Cardiac muscle cell (in vitro differentiated cells and primary cell): ENCODE measurements at regions not wholly inside any gene's neighbourhood (a gene's known extent, or its start where the extent isn't known, plus 50 kb on each side); places are given as distances from the start of the nearest gene placed in this dataset.
A peak's percentile ranks its signal among the peaks of the same experiment; 100 is the strongest.
"Not testable (repeated sequence)": the region's sequence is repeated elsewhere in the genome, so short reads cannot be mapped to it uniquely, and the experiment has no call there.

Experiments used
- DNase-seq, 2 donors: peaks; one replicate each; pipeline versions ENCODE4 v3.0.0 to v3.0.0-alpha.2; 2010 to 2017; ENCODE audit warnings: low read depth in 1 of 2, low spot score in 1 of 2
- H3K27ac ChIP-seq: fragments of 200-600 bp; sonication (generic); 2 replicates; pipeline ENCODE4 v1.5.1; 2016
- H3K27me3 ChIP-seq: fragments of 200-600 bp; sonication (generic); 2 replicates; pipeline ENCODE4 v1.6.0; 2016; ENCODE audit warnings: control low read depth
- H3K36me3 ChIP-seq: fragments of 200-600 bp; sonication (generic); 2 replicates; pipeline ENCODE4 v1.5.1; 2016; ENCODE audit warnings: control low read depth
- H3K4me1 ChIP-seq: fragments of 200-600 bp; sonication (generic); 2 replicates; pipeline ENCODE4 v1.8.1; 2017; ENCODE audit warnings: low read depth, mild to moderate bottlenecking, mixed run types
- H3K4me3 ChIP-seq: fragments of 200-600 bp; sonication (generic); 2 replicates; pipeline ENCODE4 v1.5.1; 2016; ENCODE audit warnings: mild to moderate bottlenecking
- H3K9me3 ChIP-seq: fragments of 200-600 bp; sonication (generic); 2 replicates; pipeline ENCODE4 v1.5.1; 2017; ENCODE audit warnings: low read depth, mild to moderate bottlenecking, control low read depth
- TF ChIP-seq, protein P1 (sequence below): IDR thresholded peaks from 2 replicates; pipeline ENCODE4 v1.5.1; 2012; ENCODE audit warnings: low read depth, mild to moderate bottlenecking, low read length

DNA sequence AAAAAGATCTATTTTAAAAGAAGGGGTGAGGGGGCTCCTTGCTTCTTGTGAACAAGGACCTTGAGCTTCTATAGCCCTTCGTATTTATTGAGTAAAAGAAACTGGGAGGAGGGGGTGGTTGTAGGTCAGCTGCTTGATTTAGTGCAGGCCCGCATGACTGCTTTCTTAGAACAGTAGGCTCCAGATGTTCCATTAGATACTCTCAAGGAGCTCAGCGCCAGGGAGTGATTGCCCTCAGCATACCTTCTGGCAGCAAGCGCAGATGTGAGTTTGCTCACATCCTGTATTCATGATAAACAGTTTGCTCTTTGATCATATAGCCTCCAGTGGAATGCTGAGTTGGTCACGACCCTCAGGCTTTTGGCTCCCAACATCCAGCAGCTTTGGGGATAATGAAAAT, 108.9 kb upstream of the XPO1 start:
- H3K36me3 ChIP-seq: no peaks in the 10 kb centered on the region
- no peak overlapping the region for H3K4me3 ChIP-seq
- H3K27ac ChIP-seq: no peak overlapping the region
- no peaks in the 10 kb centered on the region for H3K4me1 ChIP-seq
- no peaks in the 10 kb centered on the region for H3K9me3 ChIP-seq
- no peak for DNase-seq
- TF ChIP-seq, protein P1, sequence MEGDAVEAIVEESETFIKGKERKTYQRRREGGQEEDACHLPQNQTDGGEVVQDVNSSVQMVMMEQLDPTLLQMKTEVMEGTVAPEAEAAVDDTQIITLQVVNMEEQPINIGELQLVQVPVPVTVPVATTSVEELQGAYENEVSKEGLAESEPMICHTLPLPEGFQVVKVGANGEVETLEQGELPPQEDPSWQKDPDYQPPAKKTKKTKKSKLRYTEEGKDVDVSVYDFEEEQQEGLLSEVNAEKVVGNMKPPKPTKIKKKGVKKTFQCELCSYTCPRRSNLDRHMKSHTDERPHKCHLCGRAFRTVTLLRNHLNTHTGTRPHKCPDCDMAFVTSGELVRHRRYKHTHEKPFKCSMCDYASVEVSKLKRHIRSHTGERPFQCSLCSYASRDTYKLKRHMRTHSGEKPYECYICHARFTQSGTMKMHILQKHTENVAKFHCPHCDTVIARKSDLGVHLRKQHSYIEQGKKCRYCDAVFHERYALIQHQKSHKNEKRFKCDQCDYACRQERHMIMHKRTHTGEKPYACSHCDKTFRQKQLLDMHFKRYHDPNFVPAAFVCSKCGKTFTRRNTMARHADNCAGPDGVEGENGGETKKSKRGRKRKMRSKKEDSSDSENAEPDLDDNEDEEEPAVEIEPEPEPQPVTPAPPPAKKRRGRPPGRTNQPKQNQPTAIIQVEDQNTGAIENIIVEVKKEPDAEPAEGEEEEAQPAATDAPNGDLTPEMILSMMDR: no peak
- H3K27me3 ChIP-seq: no peaks in the 10 kb centered on the region

GRCh38 chr2:61645911-61646310, 107.8 kb upstream of the XPO1 start:
- no peaks in the 10 kb centered on the region for H3K4me1 ChIP-seq
- TF ChIP-seq, protein P1: no peak
- H3K4me3 ChIP-seq: no peak overlapping the region
- peak in 1 of 2 donors; percentile 50 for DNase-seq
- H3K36me3 ChIP-seq: no peaks in the 10 kb centered on the region
- H3K27ac ChIP-seq: no peak overlapping the region
- H3K27me3 ChIP-seq: no peaks in the 10 kb centered on the region
- no peaks in the 10 kb centered on the region for H3K9me3 ChIP-seq

GRCh38 chr2:61643153-61643552, 105.0 kb upstream of the XPO1 start:
- not testable (repeated sequence) for H3K9me3 ChIP-seq, H3K27ac ChIP-seq, DNase-seq, H3K4me1 ChIP-seq, H3K27me3 ChIP-seq, H3K36me3 ChIP-seq, H3K4me3 ChIP-seq

GRCh38 chr2:61640406-61640805, 102.2 kb upstream of the XPO1 start:
- DNase-seq: no peak
- Histone ChIP-seq H3K4me3 (no peak overlapping the region), H3K4me1 (no peaks in the 10 kb centered on the region), H3K9me3 (no peaks in the 10 kb centered on the region), H3K36me3 (no peaks in the 10 kb centered on the region), H3K27me3 (no peaks in the 10 kb centered on the region), H3K27ac (no peak overlapping the region)
- TF ChIP-seq, protein P1: no peak

- no peak for DNase-seq
- no peak overlapping the region for H3K27ac ChIP-seq
- no peaks in the 10 kb centered on the region for H3K9me3 ChIP-seq
Measured at GRCh38 chr2:61639721-61640120, 101.6 kb upstream of the XPO1 start.

DNA sequence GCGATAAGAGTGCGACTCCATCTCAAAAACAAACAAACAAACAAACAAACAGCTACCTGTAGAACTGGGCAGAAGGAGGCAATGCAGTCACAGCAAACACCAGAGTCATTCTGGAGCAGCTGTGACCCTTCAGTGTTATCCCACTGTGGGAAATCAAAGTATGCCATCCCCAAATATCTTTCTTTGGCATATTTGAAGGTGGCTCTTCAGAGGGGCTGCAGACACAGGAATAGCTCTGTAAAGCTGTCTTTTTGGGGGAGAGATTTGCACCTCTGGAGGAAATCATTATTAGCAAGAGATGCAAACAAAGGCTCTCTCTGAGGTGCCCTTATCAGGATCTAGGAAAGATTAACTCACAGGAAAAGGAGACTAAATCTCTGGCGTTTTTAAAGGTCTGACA, 98.5 kb upstream of the XPO1 start:
- Histone ChIP-seq H3K27ac (no peak overlapping the region), H3K9me3 (no peaks in the 10 kb centered on the region), H3K4me3 (no peak overlapping the region), H3K27me3 (no peaks in the 10 kb centered on the region), H3K36me3 (no peaks in the 10 kb centered on the region), H3K4me1 (no peaks in the 10 kb centered on the region)
- TF ChIP-seq, protein P1: no peak
- no peak for DNase-seq

More at GRCh38 chr2:61639721-61640120, 101.6 kb upstream of the XPO1 start:
- no peaks in the 10 kb centered on the region for H3K36me3 ChIP-seq
- no peaks in the 10 kb centered on the region for H3K4me1 ChIP-seq
- TF ChIP-seq, protein P1: no peak
- no peak overlapping the region for H3K4me3 ChIP-seq
- no peaks in the 10 kb centered on the region for H3K27me3 ChIP-seq
